HEK293 (cell line): ENCODE measurements at regions not wholly inside any gene's neighbourhood (a gene's known extent, or its start where the extent isn't known, plus 50 kb on each side); places are given as distances from the start of the nearest gene placed in this dataset.

Experiments used
- CTCF ChIA-PET: fragments of 350-600 bp; formaldehyde crosslinking; extraction: SDS; loops from one replicate; lab custom pipeline; 2021; ENCODE audit warnings: antibody characterized with exemption; lab: Yijun Ruan, JAX
- POLR2A ChIA-PET: fragments of 300-600 bp; formaldehyde crosslinking; extraction: SDS; loops from one replicate; lab custom pipeline; 2020; ENCODE audit warnings: antibody characterized with exemption, inconsistent platforms; lab: Yijun Ruan, JAX
- H3K27ac ChIP-seq: fragments of 200-500 bp; sonication (Bioruptor generic); 2 replicates; pipeline ENCODE4 v1.5.1; 2014; ENCODE audit warnings: low read depth, low read length, control low read depth, inconsistent platforms; ENCODE audit errors: extremely low read depth
- H3K36me3 ChIP-seq, 2 experiments: fragments of 200-500 bp in 1 of 2; sonication (Bioruptor generic) in 1 of 2; 1 replicate in 1 of 2; 2 replicates in 1 of 2; pipeline ENCODE4 v1.5.1; 2014 to 2017; ENCODE audit warnings: inconsistent platforms in 2 of 2, low read length in 2 of 2; ENCODE audit not compliant: control insufficient read depth in 2 of 2, insufficient read depth in 1 of 2
- H3K4me1 ChIP-seq: fragments of 200-500 bp; sonication (Bioruptor generic); 2 replicates; pipeline ENCODE4 v1.5.1; 2014; ENCODE audit warnings: mild to moderate bottlenecking, low read length, inconsistent platforms; ENCODE audit not compliant: control insufficient read depth, insufficient read depth
- H3K4me3 ChIP-seq: 2 replicates; pipeline ENCODE4 v1.5.1; 2011; ENCODE audit warnings: low read depth, mild to moderate bottlenecking, control low read depth, low read length, moderate library complexity
- H3K9me3 ChIP-seq: fragments of 200-500 bp; sonication (Bioruptor generic); 2 replicates; pipeline ENCODE4 v1.5.1; 2014; ENCODE audit warnings: low read depth, low read length, inconsistent platforms; ENCODE audit not compliant: control insufficient read depth, insufficient read depth
- MZF1 ChIP-seq: fragments of 450-650 bp; formaldehyde crosslinking; IDR thresholded peaks from 2 replicates; pipeline ENCODE4 v1.5.1; 2017; ENCODE audit warnings: missing biosample characterization, missing genetic modification characterization, borderline replicate concordance
- PBX3 ChIP-seq: sonication (generic); formaldehyde crosslinking; IDR thresholded peaks from 2 replicates; pipeline ENCODE4 v1.8.1; 2022; ENCODE audit warnings: mild to moderate bottlenecking, moderate library complexity, missing genetic modification reagents
- SALL2 ChIP-seq: fragments of 450-650 bp; formaldehyde crosslinking; IDR thresholded peaks from 2 replicates; pipeline ENCODE4 v1.5.0; 2017; ENCODE audit warnings: missing biosample characterization, mild to moderate bottlenecking, missing genetic modification characterization, borderline replicate concordance
- SP2 ChIP-seq: fragments of 450-650 bp; formaldehyde crosslinking; IDR thresholded peaks from 2 replicates; pipeline ENCODE4 v1.5.1; 2016; ENCODE audit warnings: missing biosample characterization, missing genetic modification characterization
- TCF7L2 ChIP-seq: IDR thresholded peaks from 2 replicates; pipeline ENCODE4 v1.6.1; 2011; ENCODE audit warnings: low read depth, mild to moderate bottlenecking, inconsistent platforms, low read length, moderate library complexity, borderline replicate concordance
- ZBTB10 ChIP-seq: fragments of 450-650 bp; formaldehyde crosslinking; IDR thresholded peaks from 2 replicates; pipeline ENCODE4 v1.5.1; 2016; ENCODE audit warnings: missing biosample characterization, missing genetic modification characterization
- ZBTB48 ChIP-seq: fragments of 450-650 bp; formaldehyde crosslinking; IDR thresholded peaks from 2 replicates; pipeline ENCODE4 v1.5.1; 2016; ENCODE audit warnings: missing biosample characterization, missing genetic modification characterization
- ZFP3 ChIP-seq: fragments of 450-650 bp; formaldehyde crosslinking; IDR thresholded peaks from 2 replicates; pipeline ENCODE4 v1.5.1; 2016; ENCODE audit warnings: low read depth, missing biosample characterization, missing genetic modification characterization
- ZNF121 ChIP-seq: fragments of 450-650 bp; formaldehyde crosslinking; IDR thresholded peaks from 2 replicates; pipeline ENCODE4 v1.5.1; 2016; ENCODE audit warnings: missing biosample characterization, missing genetic modification characterization
- ZNF157 ChIP-seq: fragments of 450-650 bp; formaldehyde crosslinking; IDR thresholded peaks from 2 replicates; pipeline ENCODE4 v1.5.1; 2016; ENCODE audit warnings: missing biosample characterization, missing genetic modification characterization
- ZNF274 ChIP-seq, 2 experiments: fragments of 200-500 bp in 1 of 2; fragments of 450-650 bp in 1 of 2; sonication (Bioruptor generic) in 1 of 2; formaldehyde crosslinking in 1 of 2; IDR thresholded peaks; 2 replicates each; pipeline versions ENCODE4 v1.5.1 to v1.6.1; 2014 to 2016; ENCODE audit warnings: borderline replicate concordance in 1 of 2, inconsistent platforms in 1 of 2, low read length in 1 of 2, missing biosample characterization in 1 of 2, missing genetic modification characterization in 1 of 2
- ZNF311 ChIP-seq: fragments of 450-650 bp; formaldehyde crosslinking; IDR thresholded peaks from 2 replicates; pipeline ENCODE4 v1.5.1; 2017; ENCODE audit warnings: missing biosample characterization, missing genetic modification characterization, borderline replicate concordance
- ZNF324 ChIP-seq: fragments of 450-650 bp; formaldehyde crosslinking; IDR thresholded peaks from 2 replicates; pipeline ENCODE4 v1.5.1; 2016; ENCODE audit warnings: missing biosample characterization, missing genetic modification characterization
- ZNF394 ChIP-seq: fragments of 450-650 bp; formaldehyde crosslinking; IDR thresholded peaks from 2 replicates; pipeline ENCODE4 v1.5.1; 2016; ENCODE audit warnings: missing biosample characterization, missing genetic modification characterization, mild to moderate bottlenecking, moderate library complexity, borderline replicate concordance
- ZNF398 ChIP-seq: fragments of 450-650 bp; formaldehyde crosslinking; IDR thresholded peaks from 2 replicates; pipeline ENCODE4 v1.5.1; 2017; ENCODE audit warnings: missing biosample characterization, missing genetic modification characterization
- ZNF561 ChIP-seq: fragments of 450-650 bp; IDR thresholded peaks from 2 replicates; pipeline ENCODE4 v1.5.1; 2018; ENCODE audit warnings: missing biosample characterization, missing genetic modification characterization, borderline replicate concordance
- ZNF580 ChIP-seq: fragments of 450-650 bp; formaldehyde crosslinking; IDR thresholded peaks from 2 replicates; pipeline ENCODE4 v1.5.1; 2016; ENCODE audit warnings: missing biosample characterization, missing genetic modification characterization
- ZNF623 ChIP-seq: fragments of 450-650 bp; formaldehyde crosslinking; IDR thresholded peaks from 2 replicates; pipeline ENCODE4 v1.5.1; 2016; ENCODE audit warnings: missing biosample characterization, missing genetic modification characterization
- ZNF645 ChIP-seq: fragments of 450-650 bp; formaldehyde crosslinking; IDR thresholded peaks from 2 replicates; pipeline ENCODE4; 2016; ENCODE audit warnings: missing biosample characterization, missing genetic modification characterization
- ZNF701 ChIP-seq: fragments of 450-650 bp; formaldehyde crosslinking; IDR thresholded peaks from 2 replicates; pipeline ENCODE4 v1.5.1; 2016; ENCODE audit warnings: missing biosample characterization, missing genetic modification characterization
- ZNF76 ChIP-seq: fragments of 450-650 bp; formaldehyde crosslinking; IDR thresholded peaks from 2 replicates; pipeline ENCODE4; 2016; ENCODE audit warnings: low read depth, missing biosample characterization, missing genetic modification characterization, borderline replicate concordance
- ZNF777 ChIP-seq: fragments of 450-650 bp; formaldehyde crosslinking; IDR thresholded peaks from 2 replicates; pipeline ENCODE4 v1.5.1; 2017; ENCODE audit warnings: missing biosample characterization, missing genetic modification characterization, borderline replicate concordance
- ZNF837 ChIP-seq: fragments of 450-650 bp; formaldehyde crosslinking; IDR thresholded peaks from 2 replicates; pipeline ENCODE4 v1.5.1; 2016; ENCODE audit warnings: missing biosample characterization, missing genetic modification characterization
- ZNF843 ChIP-seq: fragments of 450-650 bp; formaldehyde crosslinking; IDR thresholded peaks from 2 replicates; pipeline ENCODE4 v1.5.1; 2016; ENCODE audit warnings: missing biosample characterization, missing genetic modification characterization
- ZSCAN23 ChIP-seq: fragments of 450-650 bp; formaldehyde crosslinking; IDR thresholded peaks from 2 replicates; pipeline ENCODE4 v1.5.1; 2016; ENCODE audit warnings: missing biosample characterization, missing genetic modification characterization
- TF ChIP-seq, protein P1 (sequence below): fragments of 450-650 bp; formaldehyde crosslinking; IDR thresholded peaks from 2 replicates; pipeline ENCODE4 v1.5.1; 2016; ENCODE audit warnings: missing biosample characterization, missing genetic modification characterization

DNA sequence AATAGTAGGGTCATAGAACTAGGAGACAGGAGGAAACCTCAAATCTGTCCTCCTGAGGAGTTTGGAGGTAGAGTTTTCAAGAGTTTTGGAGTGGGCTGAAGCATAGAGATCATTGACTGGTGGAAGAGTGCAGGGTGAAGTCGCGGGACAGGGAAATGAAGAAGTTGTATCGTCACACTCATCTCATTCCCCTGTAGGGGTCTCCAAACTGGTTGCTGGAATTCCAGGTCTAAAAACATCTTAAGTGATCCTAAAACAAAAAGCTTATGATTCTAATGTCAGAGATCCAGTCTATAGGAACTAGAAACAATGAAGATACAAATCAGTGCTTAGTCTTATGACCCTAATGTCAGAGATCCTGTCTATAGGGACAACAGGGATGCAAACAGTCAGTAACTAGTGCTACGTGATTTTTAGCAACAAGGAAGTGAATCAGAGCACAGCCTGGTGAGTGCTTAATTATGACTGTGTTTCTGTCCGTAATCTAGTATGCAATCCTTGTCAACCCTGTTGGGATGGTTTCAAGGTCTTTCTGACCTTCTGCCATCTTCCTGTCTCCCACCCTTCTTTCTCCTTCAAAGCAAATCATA is 139.4 kb downstream of the SKIDA1 start:
- H3K4me3 ChIP-seq, result no peak overlapping the region
- POLR2A ChIA-PET, result no interaction called here
- no peaks in the 10 kb centered on the region for H3K36me3 ChIP-seq
- no peaks in the 10 kb centered on the region for H3K9me3 ChIP-seq
- CTCF ChIA-PET, result interaction anchor here (1.2 kb wide), 1 partner anchor 8 kb away, joined by 4 read pairs; no protein-coding TSS in a partner anchor
- no peaks in the 10 kb centered on the region for H3K4me1 ChIP-seq
- H3K27ac ChIP-seq, result no peak overlapping the region
- TF ChIP-seq ZNF837 (tag by site-specific recombination) (no peak), ZNF580 (tag by site-specific recombination) (no peak), ZNF398 (tag by site-specific recombination) (no peak), ZNF701 (no peak), TCF7L2 (no peak), ZFP3 (tag by site-specific recombination) (no peak), ZBTB10 (tag by site-specific recombination) (no peak), ZNF394 (tag by site-specific recombination) (no peak)

GRCh38 chr10:21385536-21385935 is 139.9 kb downstream of the SKIDA1 start:
- no peak overlapping the region for H3K4me3 ChIP-seq
- TF ChIP-seq, protein P1, sequence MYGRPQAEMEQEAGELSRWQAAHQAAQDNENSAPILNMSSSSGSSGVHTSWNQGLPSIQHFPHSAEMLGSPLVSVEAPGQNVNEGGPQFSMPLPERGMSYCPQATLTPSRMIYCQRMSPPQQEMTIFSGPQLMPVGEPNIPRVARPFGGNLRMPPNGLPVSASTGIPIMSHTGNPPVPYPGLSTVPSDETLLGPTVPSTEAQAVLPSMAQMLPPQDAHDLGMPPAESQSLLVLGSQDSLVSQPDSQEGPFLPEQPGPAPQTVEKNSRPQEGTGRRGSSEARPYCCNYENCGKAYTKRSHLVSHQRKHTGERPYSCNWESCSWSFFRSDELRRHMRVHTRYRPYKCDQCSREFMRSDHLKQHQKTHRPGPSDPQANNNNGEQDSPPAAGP (tag by site-specific recombination), result no peak
- TF ChIP-seq ZNF157 (tag by site-specific recombination) (no peak), SP2 (tag by site-specific recombination) (no peak), ZNF777 (tag by site-specific recombination) (no peak), ZNF121 (no peak), ZNF274 (IDR thresholded peaks at IDR 0.05; ENCODE audit: low read length) (no peak), ZNF274 (tag by site-specific recombination; IDR thresholded peaks at IDR 0.05; ENCODE audit: borderline replicate concordance) (no peak), ZNF311 (tag by site-specific recombination) (no peak), PBX3 (no peak), ZNF645 (tag by site-specific recombination) (no peak), ZNF623 (no peak), ZNF561 (tag by site-specific recombination) (no peak), ZNF76 (tag by site-specific recombination) (no peak), ZBTB48 (no peak), ZNF843 (tag by site-specific recombination) (no peak), MZF1 (tag by site-specific recombination) (no peak), ZNF324 (no peak), ZSCAN23 (tag by site-specific recombination) (no peak), SALL2 (tag by site-specific recombination) (no peak)
- POLR2A ChIA-PET, result interaction anchor here (0.7 kb wide), 1 partner anchor 121 kb away, joined by 4 read pairs; no protein-coding TSS in a partner anchor

More at GRCh38 chr10:21385536-21385935, 139.9 kb downstream of the SKIDA1 start:
- Histone ChIP-seq H3K27ac (no peak overlapping the region), H3K36me3 (no peaks in the 10 kb centered on the region), H3K9me3 (no peaks in the 10 kb centered on the region), H3K4me1 (no peaks in the 10 kb centered on the region)
- CTCF ChIA-PET, result interaction anchor here (0.7 to 1.2 kb wide), 2 partner anchors 8 to 702 kb away, joined by 3 to 4 read pairs; no protein-coding TSS in a partner anchor
